ENCODE measurements at regions not wholly inside any gene's neighbourhood (a gene's known extent, or its start where the extent isn't known, plus 50 kb on each side); places are given as distances from the start of the nearest gene placed in this dataset.

- Mint-ChIP-seq H3K4me1 (ENCODE audit: unreplicated experiment) (no peaks in the 10 kb centered on the region), H3K9me3 (ENCODE audit: unreplicated experiment) (peaks cover 16% of the 10 kb centered on the region), H3K27me3 (ENCODE audit: unreplicated experiment) (peaks cover 2% of the 10 kb centered on the region), H3K36me3 (ENCODE audit: low read depth, unreplicated experiment) (peaks cover 6% of the 10 kb centered on the region), H3K27ac (ENCODE audit: unreplicated experiment) (no peak overlapping the region), H3K4me3 (ENCODE audit: unreplicated experiment) (no peak overlapping the region)
- TF ChIP-seq CTCF (IDR thresholded peaks at IDR 0.05; ENCODE audit: unreplicated experiment): no peak
- no peak for DNase-seq (ENCODE audit: low spot score)
Observed at GRCh38 chr13:90027409-90027808, 1320.1 kb upstream of the MIR17HG start.

- Mint-ChIP-seq H3K9me3 (ENCODE audit: unreplicated experiment) (peaks cover 9% of the 10 kb centered on the region), H3K4me1 (ENCODE audit: unreplicated experiment) (no peaks in the 10 kb centered on the region)
- TF ChIP-seq CTCF (IDR thresholded peaks at IDR 0.05; ENCODE audit: unreplicated experiment): no peak
Observed at GRCh38 chr13:90032313-90032712, 1315.2 kb upstream of the MIR17HG start.

GRCh38 chr13:90032841-90033493 lies 1314.5 kb upstream of the MIR17HG start:
- H3K9me3 Mint-ChIP-seq (ENCODE audit: unreplicated experiment): peaks cover 9% of the 10 kb centered on the region
- no peak overlapping the region for H3K27ac Mint-ChIP-seq (ENCODE audit: unreplicated experiment)
- no peak overlapping the region for H3K4me3 Mint-ChIP-seq (ENCODE audit: unreplicated experiment)
- no peaks in the 10 kb centered on the region for H3K27me3 Mint-ChIP-seq (ENCODE audit: unreplicated experiment)
- no peaks in the 10 kb centered on the region for H3K36me3 Mint-ChIP-seq (ENCODE audit: low read depth, unreplicated experiment)
- DNase-seq (ENCODE audit: low spot score): no peak
- no peak for TF ChIP-seq CTCF (IDR thresholded peaks at IDR 0.05; ENCODE audit: unreplicated experiment)
- no peaks in the 10 kb centered on the region for H3K4me1 Mint-ChIP-seq (ENCODE audit: unreplicated experiment)

More at GRCh38 chr13:90032313-90032712, 1315.2 kb upstream of the MIR17HG start:
- no peaks in the 10 kb centered on the region for H3K27me3 Mint-ChIP-seq (ENCODE audit: unreplicated experiment)
- DNase-seq (ENCODE audit: low spot score): no peak
- no peaks in the 10 kb centered on the region for H3K36me3 Mint-ChIP-seq (ENCODE audit: low read depth, unreplicated experiment)
- no peak overlapping the region for H3K27ac Mint-ChIP-seq (ENCODE audit: unreplicated experiment)
- H3K4me3 Mint-ChIP-seq (ENCODE audit: unreplicated experiment): no peak overlapping the region

GRCh38 chr13:90039516-90039915 lies 1308.0 kb upstream of the MIR17HG start:
- H3K27ac Mint-ChIP-seq (ENCODE audit: unreplicated experiment): no peak overlapping the region
- H3K9me3 Mint-ChIP-seq (ENCODE audit: unreplicated experiment): no peaks in the 10 kb centered on the region
- no peaks in the 10 kb centered on the region for H3K36me3 Mint-ChIP-seq (ENCODE audit: low read depth, unreplicated experiment)
- H3K4me1 Mint-ChIP-seq (ENCODE audit: unreplicated experiment): no peaks in the 10 kb centered on the region
- peaks cover 1% of the 10 kb centered on the region for H3K27me3 Mint-ChIP-seq (ENCODE audit: unreplicated experiment)
- no peak for TF ChIP-seq CTCF (IDR thresholded peaks at IDR 0.05; ENCODE audit: unreplicated experiment)
- DNase-seq (ENCODE audit: low spot score): no peak
- H3K4me3 Mint-ChIP-seq (ENCODE audit: unreplicated experiment): no peak overlapping the region

- peaks cover 8% of the 10 kb centered on the region for H3K36me3 Mint-ChIP-seq (ENCODE audit: low read depth, unreplicated experiment)
- H3K9me3 Mint-ChIP-seq (ENCODE audit: unreplicated experiment): peaks cover 9% of the 10 kb centered on the region
- no peak for DNase-seq (ENCODE audit: low spot score)
- H3K27ac Mint-ChIP-seq (ENCODE audit: unreplicated experiment): no peak overlapping the region
- H3K27me3 Mint-ChIP-seq (ENCODE audit: unreplicated experiment): peaks cover 6% of the 10 kb centered on the region
- no peaks in the 10 kb centered on the region for H3K4me1 Mint-ChIP-seq (ENCODE audit: unreplicated experiment)
- no peak overlapping the region for H3K4me3 Mint-ChIP-seq (ENCODE audit: unreplicated experiment)
- no peak for TF ChIP-seq CTCF (IDR thresholded peaks at IDR 0.05; ENCODE audit: unreplicated experiment)
Observed at GRCh38 chr13:90047600-90047999, 1299.9 kb upstream of the MIR17HG start.
